ENCODE measurements at regions not wholly inside any gene's neighbourhood (a gene's known extent, or its start where the extent isn't known, plus 50 kb on each side); places are given as distances from the start of the nearest gene placed in this dataset.

GRCh38 chr2:37796481-37796880 lies 125.0 kb upstream of the CDC42EP3 start:
- no peak for TF ChIP-seq CTCF (IDR thresholded peaks at IDR 0.05)
- TF ChIP-seq POLR2A (IDR thresholded peaks at IDR 0.05), result no peak
- TF ChIP-seq POLR2AphosphoS5 (IDR thresholded peaks at IDR 0.05), result no peak
